ENCODE measurements at regions not wholly inside any gene's neighbourhood (a gene's known extent, or its start where the extent isn't known, plus 50 kb on each side); places are given as distances from the start of the nearest gene placed in this dataset.

GRCh38 chr3:178434206-178434805, 101.9 kb upstream of the KCNMB2 start:
- POLR2A ChIA-PET = no interaction called here
- H3K4me1 Mint-ChIP-seq = no peaks in the 10 kb centered on the region
- H3K36me3 Mint-ChIP-seq (ENCODE audit: low read depth) = no peaks in the 10 kb centered on the region
- no peak overlapping the region for H3K27ac Mint-ChIP-seq
- H3K4me3 Mint-ChIP-seq = no peak overlapping the region
- H3K9me3 Mint-ChIP-seq = no peaks in the 10 kb centered on the region
- CTCF ChIA-PET = no interaction called here
- DNase-seq = no peak
- H3K27me3 Mint-ChIP-seq = peaks cover 2% of the 10 kb centered on the region

- ChIA-PET CTCF (interaction anchor here (1.0 kb wide), 2 partner anchors 531 to 886 kb away, joined by 3 read pairs; no protein-coding TSS in a partner anchor), POLR2A (no interaction called here)
- H3K27me3 Mint-ChIP-seq = peaks cover 2% of the 10 kb centered on the region
- H3K4me1 Mint-ChIP-seq = no peaks in the 10 kb centered on the region
- no peak overlapping the region for H3K27ac Mint-ChIP-seq
- H3K9me3 Mint-ChIP-seq = no peaks in the 10 kb centered on the region
- no peak for DNase-seq
- H3K36me3 Mint-ChIP-seq (ENCODE audit: low read depth) = no peaks in the 10 kb centered on the region
- no peak overlapping the region for H3K4me3 Mint-ChIP-seq
Measured at GRCh38 chr3:178435575-178435974, 100.7 kb upstream of the KCNMB2 start.

GRCh38 chr3:178436773-178437172, 99.5 kb upstream of the KCNMB2 start:
- ChIA-PET CTCF (interaction anchor here (1.0 to 1.2 kb wide), 3 partner anchors 17 to 884 kb away, joined by 3 to 4 read pairs (median 3); no protein-coding TSS in a partner anchor), POLR2A (no interaction called here)
- Mint-ChIP-seq H3K4me1 (no peaks in the 10 kb centered on the region), H3K36me3 (ENCODE audit: low read depth) (no peaks in the 10 kb centered on the region), H3K9me3 (no peaks in the 10 kb centered on the region), H3K4me3 (no peak overlapping the region), H3K27me3 (peaks cover 2% of the 10 kb centered on the region), H3K27ac (no peak overlapping the region)
- no peak for DNase-seq

- Mint-ChIP-seq H3K9me3 (no peaks in the 10 kb centered on the region), H3K27ac (no peak overlapping the region), H3K4me1 (no peaks in the 10 kb centered on the region), H3K27me3 (peaks cover 5% of the 10 kb centered on the region), H3K36me3 (ENCODE audit: low read depth) (no peaks in the 10 kb centered on the region), H3K4me3 (no peak overlapping the region)
- ChIA-PET POLR2A (no interaction called here), CTCF (interaction anchor here (1.2 kb wide), 1 partner anchor 17 kb away, joined by 4 read pairs; no protein-coding TSS in a partner anchor)
- no peak for DNase-seq
Measured at GRCh38 chr3:178437236-178437635, 99.0 kb upstream of the KCNMB2 start.

GRCh38 chr3:178439504-178439903, 96.7 kb upstream of the KCNMB2 start:
- peaks cover 6% of the 10 kb centered on the region for H3K27me3 Mint-ChIP-seq
- no peaks in the 10 kb centered on the region for H3K4me1 Mint-ChIP-seq
- H3K36me3 Mint-ChIP-seq (ENCODE audit: low read depth) = no peaks in the 10 kb centered on the region
- H3K27ac Mint-ChIP-seq = no peak overlapping the region
- ChIA-PET CTCF (interaction anchor here (1.4 kb wide), 1 partner anchor 45 kb away, joined by 4 read pairs; no protein-coding TSS in a partner anchor), POLR2A (no interaction called here)
- H3K9me3 Mint-ChIP-seq = no peaks in the 10 kb centered on the region
- no peak for DNase-seq
- no peak overlapping the region for H3K4me3 Mint-ChIP-seq

- Mint-ChIP-seq H3K36me3 (ENCODE audit: low read depth) (no peaks in the 10 kb centered on the region), H3K4me3 (no peak overlapping the region), H3K27me3 (peaks cover 6% of the 10 kb centered on the region), H3K9me3 (no peaks in the 10 kb centered on the region), H3K4me1 (no peaks in the 10 kb centered on the region), H3K27ac (no peak overlapping the region)
- ChIA-PET CTCF (interaction anchor here (1.4 kb wide), 1 partner anchor 45 kb away, joined by 4 read pairs; no protein-coding TSS in a partner anchor), POLR2A (interaction anchor here (1.1 kb wide), 1 partner anchor 21 kb away, joined by 3 read pairs; no protein-coding TSS in a partner anchor)
- DNase-seq = no peak
Measured at GRCh38 chr3:178440043-178440442, 96.2 kb upstream of the KCNMB2 start.

- POLR2A ChIA-PET = no interaction called here
- no peaks in the 10 kb centered on the region for H3K36me3 Mint-ChIP-seq (ENCODE audit: low read depth)
- H3K9me3 Mint-ChIP-seq = no peaks in the 10 kb centered on the region
- H3K4me3 Mint-ChIP-seq = no peak overlapping the region
- H3K27me3 Mint-ChIP-seq = peaks cover 6% of the 10 kb centered on the region
- CTCF ChIA-PET = no interaction called here
- DNase-seq = no peak
- H3K4me1 Mint-ChIP-seq = no peaks in the 10 kb centered on the region
- H3K27ac Mint-ChIP-seq = no peak overlapping the region
Measured at GRCh38 chr3:178443634-178444033, 92.6 kb upstream of the KCNMB2 start.

GRCh38 chr3:178445139-178445538, 91.1 kb upstream of the KCNMB2 start:
- H3K4me1 Mint-ChIP-seq = no peaks in the 10 kb centered on the region
- POLR2A ChIA-PET = interaction anchor here (0.8 kb wide), 1 partner anchor 20 kb away, joined by 3 read pairs; no protein-coding TSS in a partner anchor

GRCh38 chr3:178446059-178446458, 90.2 kb upstream of the KCNMB2 start:
- H3K4me3 Mint-ChIP-seq = no peak overlapping the region
- ChIA-PET POLR2A (no interaction called here), CTCF (no interaction called here)
- no peaks in the 10 kb centered on the region for H3K36me3 Mint-ChIP-seq (ENCODE audit: low read depth)
- H3K4me1 Mint-ChIP-seq = no peaks in the 10 kb centered on the region
- H3K27ac Mint-ChIP-seq = no peak overlapping the region
- no peaks in the 10 kb centered on the region for H3K9me3 Mint-ChIP-seq
- peaks cover 6% of the 10 kb centered on the region for H3K27me3 Mint-ChIP-seq
- DNase-seq = no peak

More at GRCh38 chr3:178445139-178445538, 91.1 kb upstream of the KCNMB2 start:
- no peak for DNase-seq
- peaks cover 6% of the 10 kb centered on the region for H3K27me3 Mint-ChIP-seq
- CTCF ChIA-PET = no interaction called here
- H3K4me3 Mint-ChIP-seq = no peak overlapping the region
- H3K36me3 Mint-ChIP-seq (ENCODE audit: low read depth) = no peaks in the 10 kb centered on the region
- H3K9me3 Mint-ChIP-seq = no peaks in the 10 kb centered on the region
- no peak overlapping the region for H3K27ac Mint-ChIP-seq

- ChIA-PET POLR2A (no interaction called here), CTCF (no interaction called here)
- Mint-ChIP-seq H3K4me3 (no peak overlapping the region), H3K9me3 (no peaks in the 10 kb centered on the region), H3K27me3 (no peaks in the 10 kb centered on the region), H3K4me1 (no peaks in the 10 kb centered on the region), H3K27ac (no peak overlapping the region), H3K36me3 (ENCODE audit: low read depth) (no peaks in the 10 kb centered on the region)
- no peak for DNase-seq
Measured at GRCh38 chr3:178450476-178450875, 85.8 kb upstream of the KCNMB2 start.

- Mint-ChIP-seq H3K27ac (no peak overlapping the region), H3K27me3 (no peaks in the 10 kb centered on the region), H3K4me3 (no peak overlapping the region), H3K36me3 (ENCODE audit: low read depth) (no peaks in the 10 kb centered on the region), H3K9me3 (no peaks in the 10 kb centered on the region), H3K4me1 (no peaks in the 10 kb centered on the region)
- ChIA-PET CTCF (no interaction called here), POLR2A (no interaction called here)
- no peak for DNase-seq
Measured at GRCh38 chr3:178451799-178452198, 84.4 kb upstream of the KCNMB2 start.

GRCh38 chr3:178454726-178455125, 81.5 kb upstream of the KCNMB2 start:
- Mint-ChIP-seq H3K4me1 (no peaks in the 10 kb centered on the region), H3K4me3 (no peak overlapping the region), H3K36me3 (ENCODE audit: low read depth) (no peaks in the 10 kb centered on the region), H3K27ac (no peak overlapping the region), H3K9me3 (no peaks in the 10 kb centered on the region), H3K27me3 (peaks cover 1% of the 10 kb centered on the region)
- ChIA-PET CTCF (no interaction called here), POLR2A (no interaction called here)
- no peak for DNase-seq

- H3K4me3 Mint-ChIP-seq = no peak overlapping the region
- H3K27ac Mint-ChIP-seq = no peak overlapping the region
- H3K36me3 Mint-ChIP-seq (ENCODE audit: low read depth) = no peaks in the 10 kb centered on the region
- H3K4me1 Mint-ChIP-seq = no peaks in the 10 kb centered on the region
- CTCF ChIA-PET = no interaction called here
- peaks cover 1% of the 10 kb centered on the region for H3K27me3 Mint-ChIP-seq
- POLR2A ChIA-PET = no interaction called here
- no peak for DNase-seq
- no peaks in the 10 kb centered on the region for H3K9me3 Mint-ChIP-seq
Measured at GRCh38 chr3:178455226-178455625, 81.0 kb upstream of the KCNMB2 start.

- Mint-ChIP-seq H3K27ac (no peak overlapping the region), H3K4me1 (no peaks in the 10 kb centered on the region), H3K27me3 (peaks cover 1% of the 10 kb centered on the region), H3K4me3 (no peak overlapping the region), H3K9me3 (no peaks in the 10 kb centered on the region), H3K36me3 (ENCODE audit: low read depth) (no peaks in the 10 kb centered on the region)
- ChIA-PET CTCF (no interaction called here), POLR2A (no interaction called here)
- DNase-seq = no peak
Measured at GRCh38 chr3:178455946-178456345, 80.3 kb upstream of the KCNMB2 start.
